ENCODE measurements at regions not wholly inside any gene's neighbourhood (a gene's known extent, or its start where the extent isn't known, plus 50 kb on each side); places are given as distances from the start of the nearest gene placed in this dataset.

- TF ChIP-seq CTCF (IDR thresholded peaks at IDR 0.05; ENCODE audit: low read depth, low read length, poor library complexity, severe bottlenecking), result no peak
- no peak for TF ChIP-seq EZH2phosphoT487 (IDR thresholded peaks at IDR 0.05; ENCODE audit: borderline replicate concordance, low read length)
These were observed 543.7 kb upstream of the CDH11 start for GRCh38 chr16:65665586-65665985.

All from DOHH2 (cell line).